Transverse colon (tissue), 4 donors: ENCODE measurements at regions not wholly inside any gene's neighbourhood (a gene's known extent, or its start where the extent isn't known, plus 50 kb on each side); places are given as distances from the start of the nearest gene placed in this dataset.

Experiments
- EP300 ChIP-seq: sonication (generic); formaldehyde crosslinking; IDR thresholded peaks from one replicate; pipeline ENCODE4 v1.6.1; 2017; ENCODE audit warnings: antibody characterized with exemption, low read depth
- POLR2A ChIP-seq: fragments of 450-650 bp; IDR thresholded peaks from one replicate; pipeline ENCODE4 v1.6.1; 2016; ENCODE audit warnings: antibody characterized with exemption, mild to moderate bottlenecking, moderate library complexity
- POLR2AphosphoS5 ChIP-seq, 3 donors: sonication (generic); formaldehyde crosslinking; IDR thresholded peaks; one replicate each; pipeline ENCODE4 v1.6.1; 2016; ENCODE audit warnings: antibody characterized with exemption in 3 of 3
- TF ChIP-seq, protein P1 (sequence below), 5 experiments: fragments of 200-600 bp in 3 of 5; fragments of 450-650 bp in 2 of 5; sonication (generic) in 3 of 5; IDR thresholded peaks; 1 replicate in 2 of 5; 2 replicates in 3 of 5; pipeline ENCODE4 v1.5.1; 2016 to 2017; ENCODE audit warnings: antibody characterized with exemption in 5 of 5, inconsistent platforms in 3 of 5, mild to moderate bottlenecking in 2 of 5, moderate library complexity in 1 of 5

DNA sequence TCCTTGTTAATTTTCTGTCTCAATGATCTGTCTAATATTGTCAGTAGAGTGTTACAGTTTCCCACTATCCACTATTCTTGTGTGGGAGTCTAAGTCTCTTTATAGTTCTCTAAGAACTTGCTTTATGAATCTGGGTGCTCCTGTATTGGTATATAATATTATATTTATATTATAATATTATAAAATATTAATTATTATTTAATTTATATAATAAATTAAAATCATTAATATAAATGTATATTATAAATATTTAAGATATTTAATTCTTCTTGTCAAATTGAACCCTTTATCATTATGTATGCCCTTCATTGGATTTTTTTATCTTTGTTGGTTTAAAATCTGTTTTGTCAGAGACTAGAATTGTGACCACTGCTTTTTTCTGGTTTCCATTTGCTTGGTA, 1950.2 kb upstream of the LRRTM1 start:
- TF ChIP-seq EP300 (no peak), POLR2A (no peak), POLR2AphosphoS5 (IDR thresholded peaks at IDR 0.05) (no peak)
- TF ChIP-seq, protein P1, sequence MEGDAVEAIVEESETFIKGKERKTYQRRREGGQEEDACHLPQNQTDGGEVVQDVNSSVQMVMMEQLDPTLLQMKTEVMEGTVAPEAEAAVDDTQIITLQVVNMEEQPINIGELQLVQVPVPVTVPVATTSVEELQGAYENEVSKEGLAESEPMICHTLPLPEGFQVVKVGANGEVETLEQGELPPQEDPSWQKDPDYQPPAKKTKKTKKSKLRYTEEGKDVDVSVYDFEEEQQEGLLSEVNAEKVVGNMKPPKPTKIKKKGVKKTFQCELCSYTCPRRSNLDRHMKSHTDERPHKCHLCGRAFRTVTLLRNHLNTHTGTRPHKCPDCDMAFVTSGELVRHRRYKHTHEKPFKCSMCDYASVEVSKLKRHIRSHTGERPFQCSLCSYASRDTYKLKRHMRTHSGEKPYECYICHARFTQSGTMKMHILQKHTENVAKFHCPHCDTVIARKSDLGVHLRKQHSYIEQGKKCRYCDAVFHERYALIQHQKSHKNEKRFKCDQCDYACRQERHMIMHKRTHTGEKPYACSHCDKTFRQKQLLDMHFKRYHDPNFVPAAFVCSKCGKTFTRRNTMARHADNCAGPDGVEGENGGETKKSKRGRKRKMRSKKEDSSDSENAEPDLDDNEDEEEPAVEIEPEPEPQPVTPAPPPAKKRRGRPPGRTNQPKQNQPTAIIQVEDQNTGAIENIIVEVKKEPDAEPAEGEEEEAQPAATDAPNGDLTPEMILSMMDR (IDR thresholded peaks at IDR 0.05): no peak
